ENCODE measurements at regions not wholly inside any gene's neighbourhood (a gene's known extent, or its start where the extent isn't known, plus 50 kb on each side); places are given as distances from the start of the nearest gene placed in this dataset.

- intact Hi-C loops (cut with micrococcal nuclease): no loop called here
- Mint-ChIP-seq H3K36me3 (no peaks in the 10 kb centered on the region), H3K27ac (no peak overlapping the region), H3K27me3 (ENCODE audit: low read depth in 3 of 3) (no peaks in the 10 kb centered on the region), H3K4me1 (no peaks in the 10 kb centered on the region), H3K9me3 (peaks cover 0 to 13% (median 8%) of the 10 kb centered on the region in 7 donors), H3K4me3 (no peak overlapping the region)
- Histone ChIP-seq H3K27ac (ENCODE audit: low read depth in 1 of 2, low read length in 2 of 2) (no peak overlapping the region), H3K4me3 (replicated peaks in 1 of 3; ENCODE audit: low read depth in 2 of 3, low read length in 3 of 3) (no peak overlapping the region), H4K20me1 (ENCODE audit: insufficient read depth, low read length) (no peaks in the 10 kb centered on the region), H3K27me3 (ENCODE audit: control insufficient read depth in 2 of 2, insufficient read depth in 2 of 2, low read length in 2 of 2) (no peaks in the 10 kb centered on the region), H3K4me1 (ENCODE audit: control insufficient read depth in 1 of 2, insufficient read depth in 2 of 2, low read length in 2 of 2) (no peaks in the 10 kb centered on the region), H3K9ac (ENCODE audit: insufficient read depth, low read length, poor library complexity, severe bottlenecking) (no peak overlapping the region), H3K4me2 (replicated peaks; ENCODE audit: extremely low read depth, low read length, poor library complexity, severe bottlenecking) (no peak overlapping the region), H2AFZ (ENCODE audit: insufficient read depth, low read depth, low read length, poor library complexity, severe bottlenecking) (no peak overlapping the region), H3K9me3 (replicated peaks in 1 of 2; ENCODE audit: control insufficient read depth in 1 of 2, insufficient read depth in 1 of 2, low read length in 2 of 2) (peaks cover 0 to 12% of the 10 kb centered on the region in 2 donors), H3K79me2 (ENCODE audit: insufficient read depth, low read length) (no peaks in the 10 kb centered on the region), H3K36me3 (replicated peaks in 1 of 2; ENCODE audit: control insufficient read depth in 1 of 2, insufficient read depth in 2 of 2, low read length in 2 of 2) (no peaks in the 10 kb centered on the region)
- no peak for DNase-seq
- TF ChIP-seq CTCF (IDR thresholded peaks at IDR 0.05): no peak
Measured at GRCh38 chr13:83166550-83166949, 715.7 kb downstream of the SLITRK1 start.

- H3K36me3 Mint-ChIP-seq: no peaks in the 10 kb centered on the region
- intact Hi-C loops (cut with micrococcal nuclease): no loop called here
- DNase-seq: no peak
- Histone ChIP-seq H2AFZ (ENCODE audit: insufficient read depth, low read depth, low read length, poor library complexity, severe bottlenecking) (no peak overlapping the region), H3K27me3 (ENCODE audit: control insufficient read depth in 2 of 2, insufficient read depth in 2 of 2, low read length in 2 of 2) (no peaks in the 10 kb centered on the region), H3K9ac (ENCODE audit: insufficient read depth, low read length, poor library complexity, severe bottlenecking) (no peak overlapping the region), H3K36me3 (replicated peaks in 1 of 2; ENCODE audit: control insufficient read depth in 1 of 2, insufficient read depth in 2 of 2, low read length in 2 of 2) (no peaks in the 10 kb centered on the region), H3K4me2 (replicated peaks; ENCODE audit: extremely low read depth, low read length, poor library complexity, severe bottlenecking) (no peak overlapping the region), H3K9me3 (replicated peaks in 1 of 2; ENCODE audit: control insufficient read depth in 1 of 2, insufficient read depth in 1 of 2, low read length in 2 of 2) (peaks cover 0 to 11% of the 10 kb centered on the region in 2 donors), H3K79me2 (ENCODE audit: insufficient read depth, low read length) (no peaks in the 10 kb centered on the region), H3K27ac (ENCODE audit: low read depth in 1 of 2, low read length in 2 of 2) (no peak overlapping the region), H4K20me1 (ENCODE audit: insufficient read depth, low read length) (no peaks in the 10 kb centered on the region), H3K4me1 (ENCODE audit: control insufficient read depth in 1 of 2, insufficient read depth in 2 of 2, low read length in 2 of 2) (no peaks in the 10 kb centered on the region), H3K4me3 (replicated peaks in 1 of 3; ENCODE audit: low read depth in 2 of 3, low read length in 3 of 3) (no peak overlapping the region)
- H3K9me3 Mint-ChIP-seq: peaks cover 0 to 14% (median 4%) of the 10 kb centered on the region in 7 donors
- no peak for TF ChIP-seq CTCF (IDR thresholded peaks at IDR 0.05)
- WGBS (ENCODE audit: insufficient coverage): no CpG with 5 or more reads among the region's 2 CpGs
- H3K4me3 Mint-ChIP-seq: no peak overlapping the region
- no peaks in the 10 kb centered on the region for H3K27me3 Mint-ChIP-seq (ENCODE audit: low read depth in 3 of 3)
- no peaks in the 10 kb centered on the region for H3K4me1 Mint-ChIP-seq
- no peak overlapping the region for H3K27ac Mint-ChIP-seq
Measured at GRCh38 chr13:83162493-83162892, 719.8 kb downstream of the SLITRK1 start.

Data from CD14-positive monocyte (primary cell).